Left ventricle myocardium superior (tissue), 1 donor: ENCODE measurements at regions not wholly inside any gene's neighbourhood (a gene's known extent, or its start where the extent isn't known, plus 50 kb on each side); places are given as distances from the start of the nearest gene placed in this dataset.

Experiments used
- ATAC-seq: fragments of 200-7000 bp; cut with Tn5 transposase; one replicate; pipeline ENCODE4 v1.9.1; 2020; ENCODE audit warnings: mild to moderate bottlenecking, moderate library complexity
- DNase-seq: peaks from one replicate; pipeline ENCODE4 v3.0.0-alpha.2; 2020
- intact Hi-C: fragments of 100-400 bp; cut with micrococcal nuclease; formaldehyde crosslinking; loops from one replicate; pipeline ENCODE4 v1.11.0; 2022
- donor health status: DM: no; HTN: yes; CAD: no; lungs with severe emphysema.

DNA sequence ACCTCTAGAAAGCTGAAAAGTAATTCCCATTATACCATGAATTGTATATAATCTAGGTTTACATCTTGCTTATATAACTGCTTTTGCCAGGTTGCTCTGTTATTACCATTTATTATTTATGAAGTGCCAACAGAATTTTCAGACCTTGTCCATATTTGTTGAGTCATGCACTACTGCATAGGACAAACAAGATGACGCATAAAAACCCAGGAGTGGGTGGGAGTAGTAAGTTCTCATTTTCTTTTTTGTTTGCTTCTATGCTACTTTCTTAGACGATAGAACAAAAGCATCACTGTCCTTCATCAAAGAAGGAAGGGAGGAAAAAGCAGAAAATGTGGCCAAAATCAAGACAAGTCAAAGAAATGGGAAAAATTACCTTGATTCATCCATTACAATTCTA, 119.0 kb upstream of the RASSF8 start:
- intact Hi-C loops: no loop called here
- DNase-seq (no peak), ATAC-seq (no peak)

DNA sequence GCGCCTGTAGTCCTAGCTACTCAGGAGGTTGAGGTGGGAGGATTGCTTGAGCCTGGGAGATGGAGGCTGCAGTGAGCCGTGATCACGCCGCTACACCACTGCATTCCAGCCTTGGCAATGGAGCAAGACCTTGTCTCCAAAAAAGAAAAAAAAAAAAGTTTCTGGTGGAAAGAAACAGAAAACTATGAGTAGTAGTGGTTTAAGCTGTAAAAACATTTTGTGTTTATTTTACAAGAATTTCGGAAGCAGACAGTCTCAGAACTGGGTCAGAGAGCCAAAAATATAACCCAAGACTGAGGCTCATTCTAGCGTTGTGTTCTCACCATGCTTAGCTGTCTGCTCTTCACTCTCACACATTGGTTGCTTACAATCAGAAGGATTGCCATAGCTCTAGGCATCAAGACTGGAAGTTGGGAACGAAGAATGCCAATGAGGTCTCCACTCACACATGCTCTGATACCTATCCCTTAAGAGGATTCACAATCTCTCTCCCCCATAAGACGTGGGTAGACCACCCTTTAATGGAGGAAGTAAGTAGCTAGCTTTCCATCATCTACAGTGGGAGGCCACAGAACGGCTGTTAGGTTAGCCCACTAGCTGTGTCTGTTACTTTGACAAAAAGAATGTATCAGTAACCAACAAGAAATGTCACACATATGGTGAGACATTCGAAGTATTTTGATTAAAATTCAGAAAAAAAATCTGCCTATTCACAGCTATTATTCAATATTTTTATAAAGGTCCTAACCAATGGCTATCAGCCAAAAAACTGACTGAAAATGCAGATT, 117.6 kb upstream of the RASSF8 start:
- intact Hi-C loops: no loop called here
- ATAC-seq (peak; percentile 45), DNase-seq (no peak)

DNA sequence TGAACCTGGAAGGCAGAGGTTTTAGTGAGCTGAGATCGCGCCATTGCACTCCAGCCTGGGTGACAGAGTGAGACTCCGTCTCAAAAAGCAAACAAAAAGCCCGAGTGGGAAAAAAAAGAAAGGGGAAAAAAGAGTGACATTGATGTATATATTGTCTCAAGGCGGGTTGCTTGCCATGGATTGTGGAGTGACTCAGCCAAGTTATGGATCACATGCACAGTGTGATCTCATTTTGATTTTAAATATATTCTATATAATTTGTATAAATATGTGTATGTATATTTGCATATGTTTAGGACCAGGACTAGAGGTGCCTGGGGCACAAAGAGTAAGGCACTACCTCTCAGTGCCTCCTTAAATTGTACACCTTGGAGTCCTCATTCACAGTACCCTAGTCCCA, 116.2 kb upstream of the RASSF8 start:
- intact Hi-C loops: no loop called here
- no peak for DNase-seq
- no peak for ATAC-seq

DNA sequence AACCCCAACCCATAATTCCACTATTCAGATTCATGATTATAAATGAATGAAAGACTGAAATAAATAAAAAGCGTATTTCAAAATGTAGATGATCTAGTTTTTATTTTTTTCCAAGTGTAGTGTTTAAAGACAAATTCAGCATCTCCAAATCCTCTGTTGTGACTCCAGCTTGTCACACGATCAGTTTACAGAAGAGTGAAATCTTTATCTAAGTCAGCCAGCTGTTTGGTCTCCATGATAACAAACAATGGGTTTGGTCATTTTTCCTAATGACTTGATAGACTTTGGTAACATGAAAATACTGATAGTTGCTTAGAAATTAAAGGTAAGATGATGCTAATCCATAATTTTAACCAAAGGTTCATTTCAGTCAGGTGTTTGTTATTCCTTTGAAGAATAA, 114.5 kb upstream of the RASSF8 start:
- intact Hi-C loops: no loop called here

DNA sequence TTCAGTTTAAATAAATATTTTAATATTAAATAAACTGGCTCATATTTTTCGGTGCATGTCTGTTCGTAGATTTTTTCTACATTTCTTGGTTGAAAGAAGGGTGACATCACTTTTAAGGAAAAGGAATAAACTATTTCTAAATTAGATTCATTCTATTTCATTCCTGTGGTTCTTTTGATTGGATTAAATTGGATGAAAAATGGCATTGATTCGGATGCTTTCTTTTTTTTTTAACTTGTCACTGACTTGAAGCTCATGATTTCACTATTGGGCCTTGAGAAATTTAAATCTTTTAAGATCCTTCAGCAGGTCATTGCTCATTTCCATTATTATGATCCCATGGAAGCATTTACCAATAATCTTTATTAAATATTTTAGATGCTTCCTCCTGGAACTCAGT, 113.1 kb upstream of the RASSF8 start:
- intact Hi-C loops: no loop called here
- ATAC-seq: no peak
- DNase-seq: no peak

More for the DNA sequence above, 114.5 kb upstream of the RASSF8 start:
- DNase-seq: no peak
- no peak for ATAC-seq

DNA sequence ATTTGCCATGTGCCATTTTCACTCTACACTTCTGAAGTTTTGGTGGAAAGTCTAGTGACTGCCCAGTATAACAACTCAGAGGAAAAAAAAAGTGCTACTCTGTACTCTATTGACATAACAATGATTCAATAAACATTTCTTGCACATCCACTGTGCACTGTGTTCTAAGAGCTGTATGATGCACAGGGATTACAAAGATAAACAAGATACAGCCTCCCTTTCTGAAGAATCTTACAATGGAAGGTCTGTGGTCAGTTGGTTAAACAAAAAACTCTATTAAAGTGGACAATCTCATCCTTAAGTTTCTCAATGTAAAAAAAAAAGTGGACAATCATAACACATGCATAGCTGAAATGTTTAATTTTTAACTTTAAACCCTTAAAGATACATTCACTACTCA, 105.7 kb upstream of the RASSF8 start:
- no peak for ATAC-seq
- no peak for DNase-seq
- intact Hi-C loops: no loop called here

DNA sequence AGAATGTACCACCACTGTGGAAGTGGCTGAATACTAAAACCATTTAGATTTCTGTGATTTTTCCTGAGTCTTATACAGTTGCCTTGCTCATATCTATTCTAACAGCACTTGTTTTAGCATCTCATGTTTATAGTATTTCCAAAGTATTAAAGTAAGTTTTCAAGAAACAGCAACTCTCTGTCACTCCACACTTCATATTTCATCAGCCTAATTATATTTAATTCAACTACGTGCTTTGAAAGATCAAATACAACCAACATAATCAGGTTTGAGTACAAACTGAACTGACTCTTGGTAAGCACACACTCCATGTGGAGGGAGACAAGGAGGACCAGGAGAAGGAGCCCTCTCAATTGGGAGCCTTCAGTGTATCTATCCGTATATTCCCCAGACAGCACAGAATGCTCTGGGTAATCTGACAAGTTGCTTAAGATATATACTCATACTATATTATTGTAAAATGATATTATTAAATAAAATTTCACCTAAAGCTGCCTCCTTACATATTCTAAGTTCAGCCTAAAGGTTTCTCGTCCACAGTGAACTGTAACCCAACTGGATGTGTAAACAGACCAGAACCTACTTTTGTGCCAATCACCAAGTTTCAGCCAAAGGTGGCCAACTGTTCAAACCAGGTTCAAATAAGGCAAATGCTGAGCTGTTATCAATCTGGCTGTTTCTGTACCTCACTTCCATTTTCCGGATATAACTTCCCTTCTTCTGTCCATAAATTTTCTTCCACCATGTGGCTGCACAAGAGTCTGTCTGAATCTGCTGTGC, 105.0 kb upstream of the RASSF8 start:
- DNase-seq (no peak), ATAC-seq (no peak)
- intact Hi-C loops: no loop called here

DNA sequence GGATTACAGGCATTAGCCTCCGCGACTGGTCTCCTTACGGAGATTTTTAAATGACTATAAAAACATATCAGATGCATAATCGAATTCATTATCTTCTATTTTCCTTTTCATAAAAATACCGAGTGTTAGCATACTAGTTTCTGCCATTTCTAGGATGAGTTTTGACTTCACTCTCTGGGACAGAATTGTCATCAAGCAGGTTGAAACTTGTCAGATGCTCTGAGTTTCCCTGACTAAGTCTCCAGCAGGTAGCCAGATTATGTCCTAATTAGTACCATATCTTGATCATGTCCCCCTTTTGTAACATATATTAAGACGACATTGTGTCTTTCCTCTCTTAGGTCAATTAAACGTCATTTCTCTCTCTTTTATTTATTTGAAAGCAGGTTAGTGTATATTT, 103.5 kb upstream of the RASSF8 start:
- no peak for DNase-seq
- intact Hi-C loops: no loop called here
- no peak for ATAC-seq

DNA sequence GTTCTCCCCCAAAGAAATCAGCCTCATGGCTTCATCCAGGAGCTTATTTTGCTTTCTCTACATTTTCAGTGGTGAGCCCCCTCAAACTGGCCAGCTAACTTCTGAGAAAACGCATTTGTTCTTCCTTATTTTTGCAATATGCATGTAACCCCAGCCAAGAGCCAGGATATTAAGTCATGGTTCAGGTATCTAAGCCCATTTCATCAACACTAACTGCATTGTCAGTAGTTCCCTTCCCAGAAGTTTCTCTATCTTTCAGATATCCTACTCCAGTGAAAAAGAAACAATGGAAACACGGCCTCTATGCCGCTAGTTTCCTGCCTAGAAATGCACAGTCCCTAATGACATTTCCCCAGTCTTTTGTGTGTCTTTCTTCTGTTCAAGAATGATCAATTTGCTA, 102.8 kb upstream of the RASSF8 start:
- no peak for ATAC-seq
- intact Hi-C loops: no loop called here

DNA sequence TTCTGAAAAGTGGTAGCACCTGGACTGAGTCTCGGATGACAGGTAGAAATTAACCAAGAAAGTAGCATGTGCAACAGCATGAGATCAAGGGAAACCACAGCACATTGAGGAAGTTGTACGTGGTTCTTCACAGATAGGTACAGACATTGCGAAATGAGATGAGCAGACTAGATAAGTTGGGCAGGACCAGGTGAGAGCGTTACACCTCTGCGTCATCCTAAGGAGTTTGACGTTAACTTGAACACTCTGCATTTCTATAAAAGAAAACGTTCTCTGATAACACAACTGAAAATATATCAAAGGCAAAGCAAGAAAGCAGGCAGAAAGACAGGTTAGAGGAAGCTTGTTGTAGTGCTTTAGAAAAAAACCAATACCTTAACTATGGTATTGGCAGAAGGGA, 98.5 kb upstream of the RASSF8 start:
- DNase-seq: no peak
- ATAC-seq: no peak
- intact Hi-C loops: no loop called here

More for the DNA sequence above, 102.8 kb upstream of the RASSF8 start:
- DNase-seq: no peak

DNA sequence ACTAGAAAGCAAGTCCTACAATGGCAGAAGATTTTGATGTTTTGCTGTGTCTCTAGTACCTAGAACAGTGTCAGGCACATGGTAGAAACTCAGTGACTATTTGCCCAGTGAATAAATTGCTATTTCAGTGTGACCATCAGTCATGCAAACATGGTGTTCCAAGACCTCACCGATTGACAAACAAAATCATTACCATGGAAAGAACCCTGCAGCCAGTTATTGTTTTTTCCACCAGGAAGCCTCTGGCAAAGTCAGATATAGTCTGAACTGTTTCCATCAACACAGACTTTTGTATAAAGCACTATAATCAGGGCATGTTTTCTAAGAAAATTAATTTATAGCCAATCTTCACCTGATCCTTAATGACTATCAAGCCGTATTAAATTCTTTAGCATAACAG, 97.3 kb upstream of the RASSF8 start:
- ATAC-seq (no peak), DNase-seq (no peak)
- intact Hi-C loops: no loop called here

DNA sequence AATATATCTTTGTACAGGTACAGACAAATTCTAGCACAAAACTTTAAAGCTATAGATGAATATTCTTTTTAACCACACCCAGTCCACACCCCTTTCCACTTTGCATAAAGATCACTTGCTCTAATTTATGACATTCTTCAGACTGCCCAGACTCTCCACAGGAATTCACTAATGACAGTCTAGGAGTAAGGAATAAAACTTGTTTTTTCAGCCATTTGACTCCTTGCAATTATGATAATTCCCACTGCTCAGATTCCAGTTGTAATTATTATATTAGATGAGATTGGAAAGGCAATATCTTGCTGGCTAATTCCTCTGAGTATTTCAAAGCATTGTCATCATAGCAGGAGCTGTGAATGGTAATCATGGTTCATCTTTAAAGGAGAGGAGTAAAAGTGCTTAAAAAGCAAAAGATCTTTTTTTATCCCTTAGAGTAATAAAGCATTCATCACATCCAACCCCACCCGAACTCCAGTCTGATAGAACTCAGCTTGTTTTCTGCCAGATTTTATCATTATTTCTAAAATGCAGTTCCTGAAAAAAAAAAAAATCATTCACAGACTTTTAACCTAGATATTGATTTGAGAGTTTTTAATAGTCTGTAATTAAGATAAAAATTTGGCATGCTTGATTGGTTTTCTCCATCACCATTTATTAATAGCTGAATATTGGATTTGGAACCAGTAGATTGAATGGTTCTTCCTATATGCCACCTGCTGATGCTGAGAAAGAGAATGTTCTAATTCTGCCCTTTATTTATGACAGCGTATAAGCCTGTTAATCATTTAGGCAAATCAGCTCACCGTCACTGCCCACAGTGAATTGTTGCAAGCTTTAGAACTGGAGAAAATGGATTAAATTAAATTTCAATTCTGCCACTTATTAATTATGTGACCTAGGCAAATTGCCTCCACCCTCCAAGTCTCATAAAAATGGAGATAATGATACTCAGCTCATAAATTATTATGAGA, 93.9 kb upstream of the RASSF8 start:
- DNase-seq (no peak), ATAC-seq (no peak)
- intact Hi-C loops: no loop called here

DNA sequence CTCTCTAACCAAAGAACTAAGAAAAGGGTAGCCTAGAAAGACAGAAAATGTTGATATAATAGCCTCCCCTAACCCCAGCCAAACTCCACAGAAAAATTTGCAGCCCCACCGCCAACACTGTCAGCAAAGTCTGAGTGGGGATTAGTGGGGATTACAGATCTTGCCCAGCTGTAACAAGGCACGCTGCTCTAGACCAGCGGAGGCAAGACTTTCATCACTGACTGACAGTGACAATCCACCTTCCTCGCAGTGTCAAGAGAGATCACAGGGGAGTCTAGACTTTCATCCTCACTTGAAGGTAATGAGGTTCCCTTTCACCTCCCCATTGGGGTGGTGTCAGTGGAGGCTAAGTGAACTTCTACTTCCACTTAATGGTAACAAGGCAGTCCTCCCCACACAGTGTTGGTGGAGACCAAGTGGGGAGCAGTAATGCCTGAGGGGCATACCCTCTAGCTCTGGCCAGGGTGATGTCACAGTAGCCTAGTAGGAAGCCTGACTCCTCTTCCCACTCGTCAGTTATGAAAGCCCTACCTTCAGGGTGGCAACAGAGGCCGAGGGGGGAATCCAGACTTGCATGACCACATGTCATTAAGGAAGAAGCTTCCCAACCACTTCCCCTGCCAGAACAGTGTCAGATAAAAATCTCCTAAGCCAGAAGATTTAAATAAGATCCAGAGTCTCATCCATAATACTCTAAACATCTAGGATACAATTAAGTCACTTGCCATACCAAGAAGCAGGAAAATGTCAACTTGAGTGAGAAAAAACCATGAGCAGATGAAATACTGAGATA, 91.7 kb upstream of the RASSF8 start:
- no peak for DNase-seq
- no peak for ATAC-seq
- intact Hi-C loops: no loop called here

DNA sequence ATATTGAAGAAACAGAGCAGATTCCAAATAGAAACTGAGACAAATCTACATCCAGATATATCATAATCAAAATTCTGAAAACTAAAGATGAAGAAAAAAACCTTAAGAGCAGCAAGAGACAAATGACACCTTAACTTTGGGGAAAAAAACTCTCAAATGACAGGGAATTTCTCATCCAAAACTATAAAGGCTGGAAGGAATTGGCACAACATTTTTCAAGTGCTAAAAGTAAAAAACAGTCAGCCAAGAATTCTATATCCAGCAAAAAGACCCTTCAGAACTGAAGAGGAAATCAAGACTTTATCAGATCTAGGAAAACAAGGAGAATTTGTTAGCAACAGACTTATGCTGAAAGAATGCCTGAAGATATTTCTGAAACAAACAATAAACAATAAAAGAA, 90.3 kb upstream of the RASSF8 start:
- intact Hi-C loops: no loop called here

DNA sequence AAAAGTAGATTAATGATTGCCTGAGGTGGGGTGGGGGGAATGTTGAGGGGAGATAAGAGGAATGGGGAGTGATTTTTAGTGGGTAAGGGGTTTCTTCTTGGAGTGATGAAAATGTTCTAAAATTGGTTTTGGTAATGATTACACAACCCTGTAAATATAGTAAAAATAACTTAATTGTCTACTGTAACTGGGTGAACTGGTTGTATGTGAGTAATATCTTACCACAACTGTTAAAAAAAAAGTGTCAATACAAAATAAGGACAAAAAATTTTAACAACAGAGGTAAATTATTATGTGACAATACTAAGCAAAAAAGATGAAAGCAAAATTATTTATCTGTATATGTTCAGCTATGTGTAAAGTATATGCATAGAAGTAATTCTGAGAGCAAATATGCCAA, 86.3 kb upstream of the RASSF8 start:
- ATAC-seq: no peak
- intact Hi-C loops: no loop called here
- DNase-seq: no peak

More for the DNA sequence above, 90.3 kb upstream of the RASSF8 start:
- no peak for DNase-seq
- no peak for ATAC-seq

DNA sequence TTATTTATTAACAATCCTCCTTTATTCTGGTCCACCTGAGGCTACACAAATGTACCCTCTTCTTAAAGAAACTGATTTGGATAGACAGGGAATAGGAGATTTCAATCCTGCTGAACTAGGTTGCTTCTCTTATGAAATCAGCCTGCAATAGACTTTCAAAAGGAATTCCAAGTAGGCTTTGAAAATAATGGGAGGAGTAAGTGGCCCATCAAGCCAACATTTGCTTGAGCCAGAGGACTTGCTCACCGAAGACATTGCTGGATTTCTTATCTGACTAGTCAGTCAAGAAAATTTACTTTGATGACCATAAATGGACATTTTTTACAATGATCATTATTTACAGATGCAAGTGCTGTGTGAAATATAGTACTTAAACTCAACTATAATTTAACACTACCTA, 82.8 kb upstream of the RASSF8 start:
- no peak for ATAC-seq
- intact Hi-C loops: no loop called here
- DNase-seq: no peak

DNA sequence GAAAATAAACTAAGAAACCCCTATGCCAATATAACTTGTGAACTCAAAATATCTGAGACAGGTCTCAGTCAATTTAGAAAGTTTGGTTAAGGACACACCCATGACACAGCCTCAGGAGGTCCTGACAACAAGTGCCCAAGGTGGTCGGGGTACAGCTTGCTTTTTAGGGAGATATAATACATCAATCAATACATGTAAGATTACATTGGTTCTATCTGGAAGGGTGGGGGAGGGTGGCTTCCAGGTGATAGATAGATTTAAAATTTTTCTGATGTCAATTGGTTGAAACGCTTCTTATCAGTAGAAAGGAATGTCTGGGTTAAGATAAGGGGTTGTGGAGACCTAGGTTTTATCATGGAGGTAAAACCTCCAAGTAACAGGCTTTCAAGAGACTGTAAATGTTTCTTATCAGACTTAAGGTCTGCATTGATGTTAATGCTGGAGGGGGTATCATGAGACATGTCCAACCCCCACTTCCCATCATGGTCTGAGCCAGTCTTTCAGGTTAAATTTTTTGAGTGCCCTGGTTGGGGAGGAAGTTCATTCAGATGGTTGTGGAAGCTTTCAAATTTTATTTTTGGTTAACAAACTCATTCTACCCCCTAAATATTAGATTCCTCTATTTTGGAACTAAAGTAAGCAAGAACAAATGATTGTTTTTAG, 82.0 kb upstream of the RASSF8 start:
- no peak for ATAC-seq
- DNase-seq: no peak
- intact Hi-C loops: no loop called here

DNA sequence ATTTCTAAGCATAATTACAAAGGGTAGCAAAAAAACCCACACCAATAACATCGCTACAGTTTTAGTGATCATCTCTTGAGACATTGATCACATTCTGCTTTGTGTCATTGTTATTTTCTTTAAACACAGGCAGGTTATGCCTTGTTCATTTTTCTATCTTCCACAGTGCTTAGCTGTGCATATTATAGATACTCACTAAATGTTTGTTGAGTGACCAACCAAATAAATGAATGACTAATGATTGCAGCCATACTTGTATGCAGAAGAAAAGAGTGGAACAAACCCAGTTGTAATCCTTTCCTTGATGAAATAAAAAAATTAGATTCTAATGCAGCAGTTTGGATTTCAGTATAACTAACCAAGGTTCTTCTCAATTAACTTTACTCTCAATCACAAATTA, 81.0 kb upstream of the RASSF8 start:
- intact Hi-C loops: no loop called here
- ATAC-seq: no peak
- DNase-seq: no peak

DNA sequence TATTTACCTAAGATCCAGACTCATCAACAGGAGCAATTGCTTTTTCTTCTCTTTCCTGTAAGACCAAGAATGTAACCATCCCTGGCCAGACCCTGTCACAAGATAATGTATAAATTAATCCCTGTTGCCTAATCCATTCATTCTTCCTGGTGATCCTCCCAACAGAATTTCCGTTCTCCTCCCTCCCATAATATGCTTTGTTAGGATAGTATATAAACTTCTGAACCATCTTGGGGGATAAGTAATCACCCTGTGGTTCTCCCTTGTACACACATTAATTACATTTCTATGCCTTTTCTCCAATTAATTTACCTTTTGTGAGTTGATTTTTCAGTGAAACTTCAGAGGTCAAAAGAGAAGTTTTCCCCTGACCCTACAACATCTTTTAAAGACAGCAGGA, 76.2 kb upstream of the RASSF8 start:
- ATAC-seq (no peak), DNase-seq (no peak)
- intact Hi-C loops: no loop called here
